ENCODE measurements at regions not wholly inside any gene's neighbourhood (a gene's known extent, or its start where the extent isn't known, plus 50 kb on each side); places are given as distances from the start of the nearest gene placed in this dataset.

DNA sequence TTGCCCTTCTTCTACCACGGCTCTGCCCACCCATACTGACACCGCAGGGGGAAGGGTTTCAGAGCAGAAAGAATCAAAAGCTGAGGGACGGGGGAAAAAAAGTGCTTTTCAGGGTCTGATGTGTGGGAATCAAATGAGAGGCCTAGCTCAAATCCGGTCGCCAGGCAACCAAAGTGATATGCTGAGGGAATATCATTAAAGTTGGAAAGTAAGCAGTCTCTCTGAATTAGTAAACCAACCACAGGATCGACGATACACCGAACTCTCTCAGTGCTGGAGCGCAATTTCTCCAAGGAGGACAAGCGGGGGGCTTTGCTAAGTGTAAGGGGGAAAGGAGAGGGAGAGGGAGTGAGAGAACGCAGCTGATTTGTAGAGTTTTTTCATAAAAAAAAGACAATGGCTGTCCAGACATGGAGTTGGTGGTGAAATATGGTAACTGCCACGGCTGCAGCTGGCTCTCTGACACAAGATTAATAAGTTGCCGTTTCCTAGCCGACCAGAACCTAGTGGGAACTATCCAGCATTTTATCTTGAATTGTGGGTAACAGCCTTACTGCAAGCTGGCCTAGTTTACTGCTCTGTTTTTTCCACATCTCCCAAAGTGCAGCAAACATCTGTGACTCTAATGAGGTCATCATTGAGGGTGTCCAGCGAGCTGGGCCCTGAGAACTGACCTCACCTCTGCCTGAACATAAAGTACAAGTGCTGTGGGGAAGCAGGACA lies 530.2 kb downstream of the SOX2 start:
- intact Hi-C loops (cut with micrococcal nuclease; ENCODE audit: unreplicated experiment) (no loop called here), in situ Hi-C loops (cut with HindIII; ENCODE audit: low pct_unique_long_range_greater_than_20kb, low sequenced_read_pairs) (no loop called here)
- DNase-seq (ENCODE audit: low read depth, low spot score) (no peak), ATAC-seq (no peak)
- TF ChIP-seq, protein P1, sequence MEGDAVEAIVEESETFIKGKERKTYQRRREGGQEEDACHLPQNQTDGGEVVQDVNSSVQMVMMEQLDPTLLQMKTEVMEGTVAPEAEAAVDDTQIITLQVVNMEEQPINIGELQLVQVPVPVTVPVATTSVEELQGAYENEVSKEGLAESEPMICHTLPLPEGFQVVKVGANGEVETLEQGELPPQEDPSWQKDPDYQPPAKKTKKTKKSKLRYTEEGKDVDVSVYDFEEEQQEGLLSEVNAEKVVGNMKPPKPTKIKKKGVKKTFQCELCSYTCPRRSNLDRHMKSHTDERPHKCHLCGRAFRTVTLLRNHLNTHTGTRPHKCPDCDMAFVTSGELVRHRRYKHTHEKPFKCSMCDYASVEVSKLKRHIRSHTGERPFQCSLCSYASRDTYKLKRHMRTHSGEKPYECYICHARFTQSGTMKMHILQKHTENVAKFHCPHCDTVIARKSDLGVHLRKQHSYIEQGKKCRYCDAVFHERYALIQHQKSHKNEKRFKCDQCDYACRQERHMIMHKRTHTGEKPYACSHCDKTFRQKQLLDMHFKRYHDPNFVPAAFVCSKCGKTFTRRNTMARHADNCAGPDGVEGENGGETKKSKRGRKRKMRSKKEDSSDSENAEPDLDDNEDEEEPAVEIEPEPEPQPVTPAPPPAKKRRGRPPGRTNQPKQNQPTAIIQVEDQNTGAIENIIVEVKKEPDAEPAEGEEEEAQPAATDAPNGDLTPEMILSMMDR (IDR thresholded peaks at IDR 0.05) = no peak
- no peak overlapping the region for H3K4me3 ChIP-seq (ENCODE audit: low read depth in 2 of 2, low read length in 2 of 2)
- no TSS peak for BruUV-seq (replicated peaks)
- no peaks in the 10 kb centered on the region for H3K4me1 ChIP-seq (ENCODE audit: control insufficient read depth, insufficient read depth, low read length)
- POLR2A ChIA-PET = no interaction called here
- H3K27ac ChIP-seq (ENCODE audit: low read length) = no peak overlapping the region
- no peaks in the 10 kb centered on the region for H3K9me3 ChIP-seq (ENCODE audit: control insufficient read depth, insufficient read depth, low read depth, low read length)
- H3K27me3 ChIP-seq (ENCODE audit: control insufficient read depth, insufficient read depth, low read length) = no peaks in the 10 kb centered on the region
- CTCF ChIA-PET = no interaction called here
- H3K36me3 ChIP-seq (ENCODE audit: control insufficient read depth, insufficient read depth, low read length) = no peaks in the 10 kb centered on the region

DNA sequence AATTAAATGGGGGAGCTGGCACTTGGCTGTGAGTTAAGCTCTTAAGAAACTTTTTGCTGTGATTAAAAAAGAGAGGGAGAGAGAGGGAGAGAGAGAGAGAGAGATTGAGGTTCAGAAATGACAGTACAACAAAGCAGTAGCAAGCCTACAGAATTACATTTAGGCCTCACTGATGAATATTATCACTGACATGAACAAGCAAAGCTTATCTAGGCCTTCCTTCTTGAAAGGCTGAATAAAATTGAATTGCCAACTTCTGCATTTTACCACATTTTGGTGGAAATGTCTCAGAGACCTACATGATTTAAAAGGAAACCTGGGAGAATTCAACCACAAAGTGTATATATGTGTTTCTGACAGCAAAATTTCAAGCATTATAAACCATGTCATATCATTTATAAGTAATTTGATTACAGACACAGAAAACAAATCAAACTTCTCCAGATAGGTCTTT lies 530.8 kb downstream of the SOX2 start:
- no peak overlapping the region for H3K27ac ChIP-seq (ENCODE audit: low read length)
- CTCF ChIA-PET = no interaction called here
- no TSS peak for BruUV-seq (replicated peaks)
- intact Hi-C loops (cut with micrococcal nuclease; ENCODE audit: unreplicated experiment) = no loop called here
- TF ChIP-seq TCF7L2 (IDR thresholded peaks at IDR 0.05; ENCODE audit: low read depth, low read length) (no peak), SIN3A (IDR thresholded peaks at IDR 0.05; ENCODE audit: borderline replicate concordance, insufficient read depth, low read depth, low read length) (no peak)
- TF ChIP-seq, protein P2, sequence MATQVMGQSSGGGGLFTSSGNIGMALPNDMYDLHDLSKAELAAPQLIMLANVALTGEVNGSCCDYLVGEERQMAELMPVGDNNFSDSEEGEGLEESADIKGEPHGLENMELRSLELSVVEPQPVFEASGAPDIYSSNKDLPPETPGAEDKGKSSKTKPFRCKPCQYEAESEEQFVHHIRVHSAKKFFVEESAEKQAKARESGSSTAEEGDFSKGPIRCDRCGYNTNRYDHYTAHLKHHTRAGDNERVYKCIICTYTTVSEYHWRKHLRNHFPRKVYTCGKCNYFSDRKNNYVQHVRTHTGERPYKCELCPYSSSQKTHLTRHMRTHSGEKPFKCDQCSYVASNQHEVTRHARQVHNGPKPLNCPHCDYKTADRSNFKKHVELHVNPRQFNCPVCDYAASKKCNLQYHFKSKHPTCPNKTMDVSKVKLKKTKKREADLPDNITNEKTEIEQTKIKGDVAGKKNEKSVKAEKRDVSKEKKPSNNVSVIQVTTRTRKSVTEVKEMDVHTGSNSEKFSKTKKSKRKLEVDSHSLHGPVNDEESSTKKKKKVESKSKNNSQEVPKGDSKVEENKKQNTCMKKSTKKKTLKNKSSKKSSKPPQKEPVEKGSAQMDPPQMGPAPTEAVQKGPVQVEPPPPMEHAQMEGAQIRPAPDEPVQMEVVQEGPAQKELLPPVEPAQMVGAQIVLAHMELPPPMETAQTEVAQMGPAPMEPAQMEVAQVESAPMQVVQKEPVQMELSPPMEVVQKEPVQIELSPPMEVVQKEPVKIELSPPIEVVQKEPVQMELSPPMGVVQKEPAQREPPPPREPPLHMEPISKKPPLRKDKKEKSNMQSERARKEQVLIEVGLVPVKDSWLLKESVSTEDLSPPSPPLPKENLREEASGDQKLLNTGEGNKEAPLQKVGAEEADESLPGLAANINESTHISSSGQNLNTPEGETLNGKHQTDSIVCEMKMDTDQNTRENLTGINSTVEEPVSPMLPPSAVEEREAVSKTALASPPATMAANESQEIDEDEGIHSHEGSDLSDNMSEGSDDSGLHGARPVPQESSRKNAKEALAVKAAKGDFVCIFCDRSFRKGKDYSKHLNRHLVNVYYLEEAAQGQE (IDR thresholded peaks at IDR 0.05; ENCODE audit: insufficient read depth in 1 of 2, low read depth in 2 of 2, low read length in 1 of 2) = no peak
- TF ChIP-seq, protein P1 (IDR thresholded peaks at IDR 0.05) = no peak
- no peak overlapping the region for H3K4me3 ChIP-seq (ENCODE audit: low read depth in 2 of 2, low read length in 2 of 2)
- POLR2A ChIA-PET = no interaction called here
- H3K9me3 ChIP-seq (ENCODE audit: control insufficient read depth, insufficient read depth, low read depth, low read length) = no peaks in the 10 kb centered on the region
- H3K4me1 ChIP-seq (ENCODE audit: control insufficient read depth, insufficient read depth, low read length) = no peaks in the 10 kb centered on the region
- H3K27me3 ChIP-seq (ENCODE audit: control insufficient read depth, insufficient read depth, low read length) = no peaks in the 10 kb centered on the region
- in situ Hi-C loops (cut with HindIII; ENCODE audit: low pct_unique_long_range_greater_than_20kb, low sequenced_read_pairs) = no loop called here
- ATAC-seq = no peak
- no peak for DNase-seq (ENCODE audit: low read depth, low spot score)
- no peaks in the 10 kb centered on the region for H3K36me3 ChIP-seq (ENCODE audit: control insufficient read depth, insufficient read depth, low read length)

Measured in Panc1 (cell line).